HPDE6-E6E7 (cell line): ENCODE measurements at regions not wholly inside any gene's neighbourhood (a gene's known extent, or its start where the extent isn't known, plus 50 kb on each side); places are given as distances from the start of the nearest gene placed in this dataset.
"Not testable (repeated sequence)": the region's sequence is repeated elsewhere in the genome, so short reads cannot be mapped to it uniquely, and the experiment has no call there.

ENCODE experiments used
- DNase-seq: peaks from one replicate; pipeline ENCODE4 v3.0.0; 2011; ENCODE audit warnings: missing footprints; ENCODE audit errors: extremely low spot score

- DNase-seq, result no peak
Measured at GRCh38 chr4:164312671-164313070, 441.3 kb upstream of the SMIM31 start.

DNA sequence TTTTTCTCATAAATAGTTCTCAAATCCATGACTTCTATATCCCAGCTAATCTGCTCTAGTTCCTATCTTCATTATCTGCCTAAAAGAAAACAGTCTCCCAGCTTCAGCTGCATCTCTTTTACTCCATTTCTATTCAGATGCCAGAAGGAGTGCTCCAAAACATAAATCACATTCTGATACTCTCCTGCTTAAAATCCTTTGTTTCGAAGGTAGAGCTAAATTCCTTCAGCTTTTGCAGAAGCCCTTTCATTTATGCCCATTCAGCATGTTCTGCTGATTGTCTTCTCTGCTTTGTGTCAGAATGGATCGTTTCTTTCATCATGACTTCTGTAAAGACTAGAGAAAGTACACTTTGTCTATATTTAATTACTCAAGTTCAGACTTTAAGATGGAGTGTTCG lies 440.1 kb upstream of the SMIM31 start:
- DNase-seq, result no peak

DNA sequence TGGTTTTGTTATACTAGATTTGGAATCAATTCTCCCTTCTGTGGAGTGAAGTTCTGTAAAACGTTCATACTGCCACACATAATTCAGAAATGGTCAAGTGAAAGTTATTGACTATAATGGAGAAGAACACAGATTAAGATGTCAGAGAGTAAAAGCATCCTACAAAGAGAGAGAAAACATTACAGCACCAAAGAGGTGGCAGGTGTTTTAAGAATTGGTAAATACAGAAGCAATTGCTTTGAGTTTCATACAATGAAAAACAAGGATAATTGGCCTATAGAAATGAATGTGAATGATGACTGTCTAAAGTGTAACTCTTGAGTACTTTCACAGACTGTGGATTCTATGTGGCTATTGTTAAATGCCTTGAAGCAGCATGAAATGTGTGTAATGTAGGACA lies 435.6 kb upstream of the SMIM31 start:
- no peak for DNase-seq

DNA sequence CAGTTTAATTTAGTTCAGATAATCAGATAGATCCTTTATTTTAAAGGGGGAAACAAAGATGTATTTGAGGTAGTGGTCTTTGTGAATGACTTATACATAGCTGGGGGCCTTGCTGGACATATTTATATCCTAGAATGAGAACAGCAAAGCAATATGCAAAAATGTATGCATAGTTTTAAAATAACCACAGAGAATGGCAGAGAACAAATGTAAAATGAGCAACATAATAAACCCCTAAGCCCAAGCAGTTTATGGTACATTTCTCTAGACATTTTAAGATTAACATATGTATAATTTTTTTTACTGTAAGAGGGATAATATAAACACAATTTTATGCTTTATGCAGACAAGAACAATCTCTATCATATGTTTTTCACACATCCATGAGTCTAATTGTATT lies 434.2 kb upstream of the SMIM31 start:
- no peak for DNase-seq

GRCh38 chr4:164320847-164321246 lies 433.1 kb upstream of the SMIM31 start:
- DNase-seq, result no peak

DNA sequence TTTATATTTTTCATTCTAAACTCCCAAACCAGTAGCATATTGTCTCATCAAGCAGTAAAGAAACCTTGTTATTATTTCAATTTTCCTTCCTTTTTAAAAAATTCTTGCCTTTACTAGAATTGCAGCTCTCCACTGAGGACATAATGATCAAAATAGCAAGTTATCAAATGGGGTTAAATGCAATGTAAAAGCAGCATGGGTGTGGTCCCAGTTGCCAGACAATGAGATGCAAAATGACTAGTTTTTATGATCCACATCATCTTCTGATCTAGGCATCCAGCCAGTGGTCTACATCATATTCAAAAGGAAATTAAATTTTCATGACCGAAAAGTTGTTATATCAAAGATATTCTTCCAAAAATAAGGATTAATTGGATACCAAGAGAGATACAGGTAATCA lies 427.9 kb upstream of the SMIM31 start:
- no peak for DNase-seq

DNA sequence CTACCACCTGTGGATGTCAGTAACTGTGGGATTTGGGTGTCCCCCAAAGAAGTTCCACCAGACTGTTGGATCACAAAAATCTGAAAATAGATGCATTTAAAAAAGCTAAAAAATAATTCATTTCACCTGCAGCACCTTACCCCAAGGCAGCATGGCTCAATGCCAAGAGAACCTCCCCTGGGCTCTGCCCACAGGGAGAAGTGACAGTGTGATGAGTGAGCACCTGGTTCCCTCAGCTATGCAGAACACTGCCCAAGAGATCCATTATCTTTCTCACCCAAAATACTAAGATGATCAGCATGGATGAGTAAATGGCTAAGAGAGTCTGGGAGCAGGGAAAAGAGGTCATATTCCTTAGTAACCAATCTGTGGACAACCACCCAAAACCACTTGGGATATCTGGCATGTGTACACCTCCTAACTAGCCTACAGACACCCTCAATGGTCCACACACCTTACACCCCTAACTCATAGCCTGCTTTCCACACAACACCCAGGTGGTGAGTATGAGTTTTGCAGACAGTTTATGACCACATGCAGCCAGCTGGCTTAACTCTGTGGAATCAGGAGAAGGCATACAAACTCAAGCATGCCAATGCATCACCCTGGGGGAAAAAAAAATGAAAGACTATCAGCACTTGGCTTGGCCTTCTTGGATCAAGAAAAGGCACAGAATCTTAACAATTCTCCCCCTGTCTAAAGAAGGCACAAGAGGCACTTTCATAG lies 416.5 kb upstream of the SMIM31 start:
- no peak for DNase-seq

DNA sequence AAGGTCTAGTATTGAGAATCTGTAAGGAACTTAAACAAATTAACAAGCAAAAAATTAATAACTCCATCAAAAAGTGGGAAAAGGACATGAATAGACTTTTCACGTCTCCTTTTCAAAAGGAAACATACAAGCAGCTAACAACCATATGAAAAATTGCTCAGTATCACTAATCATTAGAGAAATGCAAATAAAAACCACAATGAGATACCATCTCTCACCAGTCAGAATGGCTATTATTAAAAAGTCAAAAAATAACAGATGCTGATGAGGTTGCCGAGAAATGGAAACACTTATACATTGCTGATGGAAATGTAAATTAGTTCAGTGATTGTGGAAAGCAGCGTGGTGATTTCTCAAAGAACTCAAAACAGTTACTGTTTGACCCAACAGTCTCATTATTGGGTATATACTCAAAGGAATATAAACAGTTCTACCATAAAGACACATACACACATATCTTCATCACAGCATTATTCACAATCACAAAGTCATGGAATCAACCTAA lies 410.4 kb upstream of the SMIM31 start:
- DNase-seq, result no peak

GRCh38 chr4:164345756-164346155 lies 408.2 kb upstream of the SMIM31 start:
- no peak for DNase-seq

DNA sequence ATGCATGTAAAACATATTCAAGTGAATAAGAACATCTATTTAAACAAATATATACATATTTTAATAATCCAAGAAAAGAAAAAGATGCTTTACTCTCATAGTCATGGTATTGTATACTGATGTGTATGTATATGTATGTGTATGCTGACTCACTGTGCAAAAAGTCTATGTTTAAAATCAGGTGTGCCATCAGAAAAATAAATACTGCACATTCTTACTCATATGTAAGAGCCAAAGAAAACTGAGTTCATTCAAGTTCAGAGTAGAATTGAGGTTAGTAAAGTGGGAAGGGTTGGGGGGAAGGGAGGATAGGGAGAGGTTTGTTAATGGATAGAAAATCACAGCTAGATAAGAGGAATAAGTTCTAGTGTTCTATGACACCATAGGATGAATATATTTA lies 403.9 kb upstream of the SMIM31 start:
- DNase-seq, result no peak

DNA sequence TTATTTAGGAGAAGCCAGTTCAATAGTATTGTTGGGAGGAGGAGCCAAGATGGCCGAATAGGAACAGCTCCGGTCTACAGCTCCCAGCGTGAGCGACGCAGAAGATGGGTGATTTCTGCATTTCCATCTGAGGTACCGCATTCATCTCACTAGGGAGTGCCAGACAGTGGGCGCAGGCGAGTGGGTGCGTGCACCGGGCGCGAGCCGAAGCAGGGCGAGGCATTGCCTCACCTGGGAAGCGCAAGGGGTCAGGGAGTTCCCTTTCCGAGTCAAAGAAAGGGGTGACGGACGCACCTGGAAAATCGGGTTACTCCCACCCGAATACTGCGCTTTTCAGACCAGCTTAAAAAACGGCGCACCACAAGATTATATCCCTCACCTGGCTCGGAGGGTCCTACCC lies 403.2 kb upstream of the SMIM31 start:
- not testable (repeated sequence) for DNase-seq

- peak; percentile 28 for DNase-seq
Measured at GRCh38 chr4:164357957-164358356, 396.0 kb upstream of the SMIM31 start.

- no peak for DNase-seq
Measured at GRCh38 chr4:164358400-164358799, 395.5 kb upstream of the SMIM31 start.

DNA sequence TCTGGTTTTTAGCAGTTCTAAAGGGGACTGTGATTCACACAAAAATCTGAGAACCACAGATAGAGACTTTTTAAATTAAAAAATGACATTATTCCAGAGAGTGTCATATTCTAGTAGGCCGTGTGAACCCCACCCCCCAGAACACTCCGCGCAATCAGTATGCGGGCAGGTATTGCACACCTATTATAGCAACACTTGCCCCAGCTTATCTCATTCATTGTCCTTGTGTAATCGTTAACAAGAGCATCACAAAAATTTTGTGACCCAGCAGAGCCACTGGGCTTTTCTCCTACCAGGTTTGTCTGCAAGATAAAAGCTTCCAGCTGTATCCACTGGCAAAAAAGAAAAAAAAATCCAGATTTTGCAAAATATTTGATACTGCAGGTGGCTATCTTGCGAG lies 394.1 kb upstream of the SMIM31 start:
- DNase-seq, result no peak

GRCh38 chr4:164368894-164369293 lies 385.0 kb upstream of the SMIM31 start:
- DNase-seq, result no peak

DNA sequence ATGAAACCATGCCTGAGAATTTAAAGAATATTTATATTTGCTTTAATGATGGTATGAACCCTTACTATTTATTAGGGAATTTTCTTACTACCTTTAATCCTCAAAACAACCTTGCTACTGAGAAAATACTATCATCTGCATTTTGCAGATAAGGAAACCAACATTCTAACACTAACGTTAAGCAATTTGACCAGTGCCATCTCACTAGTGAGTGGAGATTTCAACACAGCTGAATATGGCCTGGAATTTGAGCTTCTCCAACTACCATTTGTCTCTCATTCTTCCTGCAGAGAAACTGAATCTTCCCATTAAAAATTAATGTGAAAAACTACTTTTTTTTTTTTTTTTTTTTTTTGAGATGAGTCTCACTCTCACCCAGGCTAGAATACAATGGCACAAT lies 380.9 kb upstream of the SMIM31 start:
- no peak for DNase-seq

- no peak for DNase-seq
Measured at GRCh38 chr4:164377277-164377676, 376.7 kb upstream of the SMIM31 start.

DNA sequence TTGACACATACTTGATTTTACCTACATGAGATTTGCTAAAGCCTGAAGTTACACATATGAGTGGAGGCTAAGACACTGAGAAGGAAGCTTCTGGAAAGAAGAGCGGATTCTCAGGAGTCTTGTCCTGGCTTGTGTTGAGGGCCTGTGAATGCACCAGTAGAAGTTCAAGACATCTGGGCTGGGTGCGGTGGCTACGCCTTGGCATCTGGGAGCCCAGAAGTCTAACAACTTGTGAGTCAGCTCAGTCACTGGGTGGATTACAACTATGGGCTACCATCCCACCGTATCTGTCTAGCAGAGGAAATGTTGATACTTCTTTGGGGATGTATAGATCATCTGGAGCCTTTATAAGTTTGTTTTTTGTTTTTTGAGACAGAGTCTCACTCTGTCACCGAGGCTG lies 375.6 kb upstream of the SMIM31 start:
- DNase-seq, result no peak

DNA sequence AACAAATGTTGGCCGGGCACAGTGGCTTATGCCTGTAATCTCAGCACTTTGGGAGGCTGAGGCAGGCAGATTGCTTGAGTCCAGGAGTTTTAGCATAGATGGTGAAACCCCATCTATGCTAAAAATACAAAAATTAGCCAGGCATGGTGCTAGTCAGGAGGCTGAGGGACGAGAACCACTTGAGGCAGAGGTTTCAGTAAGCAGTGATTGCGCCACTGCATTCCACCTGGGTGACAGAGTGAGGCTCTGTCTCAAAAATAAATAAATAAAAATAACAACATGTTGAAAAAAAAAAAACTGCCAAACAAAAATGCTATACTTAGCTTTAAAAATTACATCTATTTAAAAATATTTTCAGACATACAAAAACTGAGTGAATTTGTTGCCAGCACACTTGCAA lies 374.2 kb upstream of the SMIM31 start:
- DNase-seq, result no peak

- no peak for DNase-seq
Measured at GRCh38 chr4:164381859-164382258, 372.1 kb upstream of the SMIM31 start.

DNA sequence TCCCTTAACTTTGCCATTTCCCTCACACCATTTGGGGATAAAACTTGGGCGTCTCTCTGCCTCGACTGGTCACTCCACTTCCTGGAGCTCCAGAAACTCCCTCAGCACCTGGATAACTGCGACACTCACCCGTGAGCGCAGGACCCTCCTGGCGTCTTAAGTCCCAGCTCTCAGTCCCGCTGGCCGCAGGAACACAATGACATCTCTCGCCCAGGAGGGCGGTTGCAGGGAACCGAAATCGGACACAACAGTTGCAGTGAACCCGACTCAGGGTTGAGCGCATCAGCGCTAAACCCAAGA lies 370.9 kb upstream of the SMIM31 start:
- peak; percentile 3 for DNase-seq

GRCh38 chr4:164383358-164384220 lies 370.3 kb upstream of the SMIM31 start:
- peak; percentile 11 for DNase-seq

DNA sequence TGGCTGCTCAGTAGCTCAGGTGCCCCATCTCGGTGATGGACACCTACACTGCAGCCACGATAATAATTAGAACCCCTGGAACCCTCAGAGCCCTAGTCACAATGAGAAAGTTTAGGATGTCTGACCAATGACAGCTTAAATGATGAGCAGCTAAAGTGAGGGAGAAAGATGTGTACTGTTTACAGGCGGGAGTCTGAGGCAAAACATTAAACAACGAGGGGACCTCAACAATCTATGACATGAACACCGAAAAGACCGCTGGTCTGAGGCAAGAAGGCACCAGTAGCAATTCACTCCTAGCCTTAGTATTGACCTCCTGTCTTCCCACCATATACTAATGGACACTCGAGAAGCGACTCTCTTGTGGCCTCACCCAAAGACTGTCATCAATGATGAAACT lies 369.5 kb upstream of the SMIM31 start:
- DNase-seq, result no peak
